ENCODE measurements at regions not wholly inside any gene's neighbourhood (a gene's known extent, or its start where the extent isn't known, plus 50 kb on each side); places are given as distances from the start of the nearest gene placed in this dataset.

GRCh38 chr5:136769900-136770684 lies 404.7 kb upstream of the TRPC7 start:
- Histone ChIP-seq H3K27me3 (ENCODE audit: insufficient read depth, low read length, poor library complexity) (no peaks in the 10 kb centered on the region), H3K4me3 (ENCODE audit: low read depth in 1 of 2, low read length in 2 of 2) (no peak overlapping the region), H3K79me2 (ENCODE audit: insufficient read depth, low read length) (no peaks in the 10 kb centered on the region), H3K4me2 (ENCODE audit: insufficient read depth, low read length) (no peak overlapping the region), H3K27ac (ENCODE audit: low read length) (no peak overlapping the region), H2AFZ (ENCODE audit: low read depth, low read length) (no peak overlapping the region), H3K36me3 (ENCODE audit: insufficient read depth, low read length) (no peaks in the 10 kb centered on the region), H3K4me1 (ENCODE audit: insufficient read depth, low read length) (no peaks in the 10 kb centered on the region), H3K9me3 (ENCODE audit: insufficient read depth, low read length, severe bottlenecking) (no peaks in the 10 kb centered on the region), H4K20me1 (ENCODE audit: insufficient read depth, low read length) (no peaks in the 10 kb centered on the region; the same call in 1 of the 2 replicates), H3K9ac (ENCODE audit: low read depth, low read length) (no peak overlapping the region)
- ATAC-seq (ENCODE audit: insufficient read depth, low read depth) (peak; percentile 85), DNase-seq (peak; percentile 58)
- peak; percentile 88 for TF ChIP-seq CTCF (IDR thresholded peaks at IDR 0.05; ENCODE audit: borderline replicate concordance, extremely low read depth, low read length, poor library complexity, severe bottlenecking)
- no peak for TF ChIP-seq EZH2 (IDR thresholded peaks at IDR 0.05; ENCODE audit: borderline replicate concordance, low read depth, low read length, severe bottlenecking)

GRCh38 chr5:136769093-136769492 lies 403.7 kb upstream of the TRPC7 start:
- H3K4me3 ChIP-seq (ENCODE audit: low read depth in 1 of 2, low read length in 2 of 2): no peak overlapping the region
- ATAC-seq (ENCODE audit: insufficient read depth, low read depth) (no peak), DNase-seq (no peak)
- no peaks in the 10 kb centered on the region for H3K9me3 ChIP-seq (ENCODE audit: insufficient read depth, low read length, severe bottlenecking)
- no peak overlapping the region for H3K27ac ChIP-seq (ENCODE audit: low read length)
- H3K4me1 ChIP-seq (ENCODE audit: insufficient read depth, low read length): no peaks in the 10 kb centered on the region
- H3K27me3 ChIP-seq (ENCODE audit: insufficient read depth, low read length, poor library complexity): no peaks in the 10 kb centered on the region
- H4K20me1 ChIP-seq (ENCODE audit: insufficient read depth, low read length): no peaks in the 10 kb centered on the region; the same call in 1 of the 2 replicates
- H3K9ac ChIP-seq (ENCODE audit: low read depth, low read length): no peak overlapping the region
- H3K4me2 ChIP-seq (ENCODE audit: insufficient read depth, low read length): no peak overlapping the region
- H3K79me2 ChIP-seq (ENCODE audit: insufficient read depth, low read length): no peaks in the 10 kb centered on the region
- TF ChIP-seq EZH2 (IDR thresholded peaks at IDR 0.05; ENCODE audit: borderline replicate concordance, low read depth, low read length, severe bottlenecking): no peak
- TF ChIP-seq CTCF (IDR thresholded peaks at IDR 0.05; ENCODE audit: borderline replicate concordance, extremely low read depth, low read length, poor library complexity, severe bottlenecking): no peak
- H2AFZ ChIP-seq (ENCODE audit: low read depth, low read length): no peak overlapping the region
- no peaks in the 10 kb centered on the region for H3K36me3 ChIP-seq (ENCODE audit: insufficient read depth, low read length)

- Histone ChIP-seq H3K4me3 (ENCODE audit: low read depth in 1 of 2, low read length in 2 of 2) (no peak overlapping the region), H3K79me2 (ENCODE audit: insufficient read depth, low read length) (no peaks in the 10 kb centered on the region), H3K27me3 (ENCODE audit: insufficient read depth, low read length, poor library complexity) (no peaks in the 10 kb centered on the region), H3K9ac (ENCODE audit: low read depth, low read length) (no peak overlapping the region), H2AFZ (ENCODE audit: low read depth, low read length) (no peak overlapping the region), H3K9me3 (ENCODE audit: insufficient read depth, low read length, severe bottlenecking) (no peaks in the 10 kb centered on the region), H4K20me1 (ENCODE audit: insufficient read depth, low read length) (no peaks in the 10 kb centered on the region; the same call in 1 of the 2 replicates), H3K36me3 (ENCODE audit: insufficient read depth, low read length) (no peaks in the 10 kb centered on the region), H3K4me2 (ENCODE audit: insufficient read depth, low read length) (no peak overlapping the region), H3K4me1 (ENCODE audit: insufficient read depth, low read length) (no peaks in the 10 kb centered on the region), H3K27ac (ENCODE audit: low read length) (no peak overlapping the region)
- no peak for ATAC-seq (ENCODE audit: insufficient read depth, low read depth)
- DNase-seq: no peak
- no peak for TF ChIP-seq CTCF (IDR thresholded peaks at IDR 0.05; ENCODE audit: borderline replicate concordance, extremely low read depth, low read length, poor library complexity, severe bottlenecking)
- TF ChIP-seq EZH2 (IDR thresholded peaks at IDR 0.05; ENCODE audit: borderline replicate concordance, low read depth, low read length, severe bottlenecking): no peak
Observed at GRCh38 chr5:136768457-136768856, 403.1 kb upstream of the TRPC7 start.

All from DND-41 (cell line).